Activated B cell treated with CpG ODN at 0.5 μM for 24 hours (primary cell): ENCODE measurements at regions not wholly inside any gene's neighbourhood (a gene's known extent, or its start where the extent isn't known, plus 50 kb on each side); places are given as distances from the start of the nearest gene placed in this dataset.
"Not testable (repeated sequence)": the region's sequence is repeated elsewhere in the genome, so short reads cannot be mapped to it uniquely, and the experiment has no call there.

Experiments
- ATAC-seq: fragments of 200-7000 bp; cut with Tn5 transposase; one replicate; pipeline ENCODE4 v1.10.0; 2021; ENCODE audit warnings: low read depth, mild to moderate bottlenecking, moderate library complexity
- CTCF ChIA-PET: fragments of 350-600 bp; sonication (Branson Sonifier 250); formaldehyde crosslinking; loops from one replicate; lab custom pipeline; 2021; ENCODE audit warnings: antibody characterized with exemption; lab: Charles Lee
- POLR2A ChIA-PET: fragments of 350-600 bp; sonication (Branson Sonifier 250); formaldehyde crosslinking; loops from one replicate; lab custom pipeline; 2021; ENCODE audit warnings: antibody characterized with exemption; lab: Charles Lee
- DNase-seq: peaks from one replicate; pipeline ENCODE4 v3.0.0; 2022
- H3K27ac Mint-ChIP-seq: one replicate; pipeline ENCODE4 v1.8.0; 2020; ENCODE audit warnings: mixed read lengths
- H3K27me3 Mint-ChIP-seq: one replicate; pipeline ENCODE4 v1.8.0; 2021; ENCODE audit warnings: mixed read lengths
- H3K36me3 Mint-ChIP-seq: one replicate; pipeline ENCODE4 v1.8.0; 2021; ENCODE audit warnings: low read depth, mixed read lengths
- H3K4me1 Mint-ChIP-seq: one replicate; pipeline ENCODE4 v1.8.0; 2021; ENCODE audit warnings: mixed read lengths
- H3K4me3 Mint-ChIP-seq: one replicate; pipeline ENCODE4 v1.8.0; 2020; ENCODE audit warnings: mild to moderate bottlenecking, mixed read lengths
- H3K9me3 Mint-ChIP-seq: one replicate; pipeline ENCODE4 v1.8.0; 2020; ENCODE audit warnings: mixed read lengths
- intact Hi-C: fragments of 100-400 bp; cut with micrococcal nuclease; formaldehyde crosslinking; loops from one replicate; pipeline ENCODE4 v1.15.1; 2024
- TF ChIP-seq, protein P1 (sequence below): fragments of 200-600 bp; IDR thresholded peaks from one replicate; pipeline ENCODE4 v1.8.0; 2022; ENCODE audit warnings: antibody characterized with exemption, mild to moderate bottlenecking

DNA sequence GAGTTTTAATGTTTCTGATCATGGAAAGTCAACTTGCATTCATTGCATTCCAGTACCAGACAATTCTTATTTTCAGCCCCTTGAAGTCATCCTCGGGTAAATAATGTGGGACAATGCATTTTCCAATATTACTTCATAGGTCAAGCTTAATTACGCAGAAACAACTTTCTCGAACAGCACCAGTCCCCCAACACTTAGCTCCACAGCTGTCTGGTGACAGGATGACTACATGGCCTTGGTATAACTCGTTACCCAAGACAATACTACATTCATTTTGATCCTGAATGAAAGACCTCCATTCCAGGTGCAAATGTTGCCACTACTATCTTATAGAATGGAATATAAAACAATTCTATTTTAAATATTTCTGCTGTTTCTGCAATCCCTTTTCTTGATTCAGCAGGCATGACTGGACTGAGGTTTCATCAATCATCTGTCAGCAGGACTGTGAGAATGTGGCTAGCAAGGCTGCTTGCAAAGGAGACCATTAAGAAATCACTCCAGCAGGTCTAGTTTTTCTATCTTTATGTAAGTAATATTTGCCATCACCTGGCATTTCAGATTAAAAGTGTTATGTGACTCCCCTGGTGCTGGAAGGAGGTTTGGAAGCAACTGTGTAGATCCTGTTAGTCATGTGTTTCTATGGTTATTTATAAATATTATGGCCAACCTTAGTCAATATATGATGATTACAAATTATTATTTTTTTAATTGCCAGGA is 147.9 kb downstream of the HAO1 start:
- no peaks in the 10 kb centered on the region for H3K9me3 Mint-ChIP-seq
- DNase-seq (no peak), ATAC-seq (no peak)
- CTCF ChIA-PET: no interaction called here
- no peak overlapping the region for H3K4me3 Mint-ChIP-seq
- TF ChIP-seq, protein P1, sequence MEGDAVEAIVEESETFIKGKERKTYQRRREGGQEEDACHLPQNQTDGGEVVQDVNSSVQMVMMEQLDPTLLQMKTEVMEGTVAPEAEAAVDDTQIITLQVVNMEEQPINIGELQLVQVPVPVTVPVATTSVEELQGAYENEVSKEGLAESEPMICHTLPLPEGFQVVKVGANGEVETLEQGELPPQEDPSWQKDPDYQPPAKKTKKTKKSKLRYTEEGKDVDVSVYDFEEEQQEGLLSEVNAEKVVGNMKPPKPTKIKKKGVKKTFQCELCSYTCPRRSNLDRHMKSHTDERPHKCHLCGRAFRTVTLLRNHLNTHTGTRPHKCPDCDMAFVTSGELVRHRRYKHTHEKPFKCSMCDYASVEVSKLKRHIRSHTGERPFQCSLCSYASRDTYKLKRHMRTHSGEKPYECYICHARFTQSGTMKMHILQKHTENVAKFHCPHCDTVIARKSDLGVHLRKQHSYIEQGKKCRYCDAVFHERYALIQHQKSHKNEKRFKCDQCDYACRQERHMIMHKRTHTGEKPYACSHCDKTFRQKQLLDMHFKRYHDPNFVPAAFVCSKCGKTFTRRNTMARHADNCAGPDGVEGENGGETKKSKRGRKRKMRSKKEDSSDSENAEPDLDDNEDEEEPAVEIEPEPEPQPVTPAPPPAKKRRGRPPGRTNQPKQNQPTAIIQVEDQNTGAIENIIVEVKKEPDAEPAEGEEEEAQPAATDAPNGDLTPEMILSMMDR: no peak
- H3K36me3 Mint-ChIP-seq: no peaks in the 10 kb centered on the region
- no peak overlapping the region for H3K27ac Mint-ChIP-seq
- intact Hi-C loops: no loop called here
- POLR2A ChIA-PET: no interaction called here
- no peaks in the 10 kb centered on the region for H3K27me3 Mint-ChIP-seq
- no peaks in the 10 kb centered on the region for H3K4me1 Mint-ChIP-seq

DNA sequence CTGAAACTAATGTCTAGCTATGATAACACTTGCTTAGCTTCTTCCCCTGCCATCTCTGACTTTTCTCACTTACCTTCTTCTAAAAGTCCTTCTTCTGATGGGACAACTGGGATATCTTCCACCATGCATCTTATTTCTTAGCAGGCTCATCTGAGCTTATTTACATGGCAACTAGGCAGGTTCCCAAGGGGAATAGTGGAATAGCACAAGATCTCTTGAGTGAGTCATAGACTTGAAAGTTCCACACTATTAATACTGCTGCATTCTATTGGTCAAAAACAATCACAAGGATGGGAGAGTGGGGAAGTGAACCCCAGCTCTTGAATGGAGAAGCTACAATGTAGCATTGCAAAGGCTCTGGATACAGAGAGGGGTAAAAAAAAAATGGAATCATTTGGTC is 142.1 kb downstream of the HAO1 start:
- no peak overlapping the region for H3K27ac Mint-ChIP-seq
- intact Hi-C loops: no loop called here

DNA sequence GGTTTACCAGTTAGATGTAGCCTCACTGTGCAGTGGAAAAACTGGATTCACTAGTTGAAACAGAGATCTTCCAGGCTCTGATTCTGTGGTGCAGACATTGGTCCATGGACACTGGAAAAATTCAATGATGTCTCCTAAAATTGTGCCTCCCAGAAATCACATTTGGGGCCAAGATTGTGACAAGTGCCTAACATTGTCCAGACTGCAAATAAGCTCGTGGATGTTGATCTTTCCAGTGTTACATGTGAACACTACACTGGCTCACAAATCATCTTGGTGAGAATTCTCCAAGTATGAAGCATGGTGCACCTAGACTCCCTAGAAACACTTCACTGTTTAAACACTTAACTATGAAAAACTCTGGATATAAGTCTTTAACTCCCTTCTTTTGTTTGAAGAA is 140.4 kb downstream of the HAO1 start:
- POLR2A ChIA-PET: no interaction called here
- Mint-ChIP-seq H3K9me3 (peaks cover 2% of the 10 kb centered on the region), H3K4me3 (no peak overlapping the region), H3K36me3 (no peaks in the 10 kb centered on the region), H3K27ac (no peak overlapping the region), H3K27me3 (no peaks in the 10 kb centered on the region), H3K4me1 (no peaks in the 10 kb centered on the region)
- TF ChIP-seq, protein P1: no peak
- intact Hi-C loops: no loop called here
- no peak for DNase-seq
- CTCF ChIA-PET: no interaction called here
- ATAC-seq: no peak

More for the DNA sequence above, 142.1 kb downstream of the HAO1 start:
- Mint-ChIP-seq H3K27me3 (no peaks in the 10 kb centered on the region), H3K36me3 (no peaks in the 10 kb centered on the region), H3K4me1 (no peaks in the 10 kb centered on the region), H3K4me3 (no peak overlapping the region), H3K9me3 (peaks cover 2% of the 10 kb centered on the region)
- TF ChIP-seq, protein P1: no peak
- ChIA-PET POLR2A (no interaction called here), CTCF (no interaction called here)
- DNase-seq (no peak), ATAC-seq (no peak)

DNA sequence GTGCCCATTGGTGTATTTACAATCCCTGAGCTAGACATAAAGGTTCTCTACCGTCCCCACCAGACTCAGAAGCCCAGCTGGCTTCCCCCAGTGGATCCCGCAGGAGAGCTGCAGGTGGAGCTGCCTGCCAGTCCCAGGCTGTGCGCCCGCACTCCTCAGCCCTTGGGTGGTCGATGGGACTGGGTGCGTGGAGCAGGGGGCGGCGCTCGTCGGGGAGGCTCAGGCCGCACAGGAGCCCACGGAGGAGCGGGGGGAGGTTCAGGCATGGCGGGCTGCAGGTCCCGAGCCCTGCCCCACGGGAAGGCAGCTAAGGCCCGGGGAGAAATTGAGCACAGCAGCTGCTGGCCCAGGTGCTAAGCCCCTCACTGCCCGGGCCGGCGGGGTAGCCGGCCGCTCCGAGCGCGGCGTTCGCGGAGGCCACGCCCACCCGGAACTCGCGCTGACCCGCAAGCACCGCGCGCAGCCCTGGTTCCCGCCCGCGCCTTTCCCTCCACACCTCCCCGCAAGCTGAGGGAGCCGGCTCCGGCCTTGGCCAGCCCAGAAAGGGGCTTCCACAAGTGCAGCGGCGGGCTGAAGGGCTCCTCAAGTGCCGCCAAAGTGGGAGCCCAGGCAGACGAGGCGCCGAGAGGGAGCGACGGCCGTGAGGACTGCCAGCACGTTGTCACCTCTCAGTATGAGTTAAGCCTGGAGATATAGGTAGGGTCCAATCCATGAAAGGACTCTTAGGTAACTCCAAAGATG is 136.7 kb downstream of the HAO1 start:
- peaks cover 10% of the 10 kb centered on the region for H3K9me3 Mint-ChIP-seq
- H3K27ac Mint-ChIP-seq, POLR2A ChIA-PET, DNase-seq, H3K4me1 Mint-ChIP-seq, H3K27me3 Mint-ChIP-seq, ATAC-seq, H3K4me3 Mint-ChIP-seq, H3K36me3 Mint-ChIP-seq, intact Hi-C loops, CTCF ChIA-PET: not testable (repeated sequence)

DNA sequence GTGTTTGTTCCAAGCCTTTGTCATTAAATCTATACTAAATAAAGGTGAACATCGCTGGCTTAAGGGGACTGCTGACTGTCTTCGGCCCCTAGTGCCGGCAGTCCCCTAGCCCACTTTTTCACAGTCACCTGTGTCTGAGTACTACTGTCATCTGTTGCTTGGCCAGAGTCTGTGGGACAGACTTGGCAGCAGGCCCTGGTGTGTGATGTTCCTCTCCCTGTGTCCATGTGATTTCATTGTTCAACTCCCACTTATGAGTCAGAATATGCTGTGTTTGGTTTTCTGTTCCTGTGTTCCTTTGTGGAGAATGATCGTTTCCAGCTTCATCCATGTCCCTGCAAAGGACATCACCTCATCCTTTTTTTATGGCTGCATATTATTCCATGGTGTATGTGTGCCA is 133.4 kb downstream of the HAO1 start:
- H3K36me3 Mint-ChIP-seq: no peaks in the 10 kb centered on the region
- intact Hi-C loops: no loop called here
- ATAC-seq (no peak), DNase-seq (no peak)
- TF ChIP-seq, protein P1: no peak
- H3K27me3 Mint-ChIP-seq: no peaks in the 10 kb centered on the region
- no peak overlapping the region for H3K27ac Mint-ChIP-seq
- H3K4me1 Mint-ChIP-seq: no peaks in the 10 kb centered on the region
- CTCF ChIA-PET: no interaction called here
- H3K4me3 Mint-ChIP-seq: no peak overlapping the region
- POLR2A ChIA-PET: no interaction called here
- peaks cover 18% of the 10 kb centered on the region for H3K9me3 Mint-ChIP-seq
